Keratinocyte (primary cell): ENCODE measurements at regions not wholly inside any gene's neighbourhood (a gene's known extent, or its start where the extent isn't known, plus 50 kb on each side); places are given as distances from the start of the nearest gene placed in this dataset.

ENCODE experiments used
- DNase-seq: peaks from one replicate; pipeline ENCODE4 v3.0.0-alpha.2; 2011; ENCODE audit warnings: low read depth, missing footprints, low spot score
- FAIRE-seq: peaks from 2 replicates; lab custom pipeline; 2011; peaks lifted over from hg19 to GRCh38; lab: Jason Lieb, UNC
- H2AFZ ChIP-seq: 2 replicates; pipeline ENCODE4 v1.6.0; 2012; ENCODE audit warnings: low read length, control low read depth, inconsistent platforms; ENCODE audit not compliant: control insufficient read depth
- H3K27ac ChIP-seq: 2 replicates; pipeline ENCODE4 v1.5.1; 2011; ENCODE audit warnings: low read length; ENCODE audit not compliant: control insufficient read depth, insufficient read depth
- H3K27me3 ChIP-seq: 3 replicates; pipeline ENCODE4 v1.6.0; 2011; ENCODE audit warnings: low read length; ENCODE audit not compliant: control insufficient read depth, insufficient read depth; ENCODE audit errors: extremely low read depth
- H3K36me3 ChIP-seq, 2 experiments: 2 replicates in 1 of 2; 3 replicates in 1 of 2; pipeline ENCODE4 v1.5.1; 2011; ENCODE audit warnings: low read length in 2 of 2, mild to moderate bottlenecking in 1 of 2; ENCODE audit not compliant: control insufficient read depth in 2 of 2, insufficient read depth in 2 of 2; ENCODE audit errors: extremely low read depth in 1 of 2
- H3K4me1 ChIP-seq: 3 replicates; pipeline ENCODE4 v1.5.1; 2011; ENCODE audit warnings: low read length; ENCODE audit not compliant: control insufficient read depth, insufficient read depth; ENCODE audit errors: extremely low read depth
- H3K4me2 ChIP-seq: 3 replicates; pipeline ENCODE4 v1.6.0; 2011; ENCODE audit warnings: low read depth, low read length; ENCODE audit not compliant: control insufficient read depth, insufficient read depth; ENCODE audit errors: extremely low read depth
- H3K4me3 ChIP-seq, 3 experiments: fragments of 200-600 bp in 1 of 3; sonication (generic) in 1 of 3; 2 replicates in 2 of 3; 3 replicates in 1 of 3; pipeline ENCODE4 v1.5.1; 2011 to 2016; ENCODE audit warnings: low read length in 3 of 3, mild to moderate bottlenecking in 3 of 3, control low read depth in 2 of 3, inconsistent platforms in 1 of 3, low read depth in 1 of 3, mixed read lengths in 1 of 3, mixed run types in 1 of 3, moderate library complexity in 1 of 3; ENCODE audit not compliant: control insufficient read depth in 2 of 3, insufficient read depth in 2 of 3; ENCODE audit errors: extremely low read depth in 1 of 3
- H3K79me2 ChIP-seq: 2 replicates; pipeline ENCODE4 v1.6.0; 2012; ENCODE audit warnings: low read length; ENCODE audit not compliant: control insufficient read depth, insufficient read depth
- H3K9ac ChIP-seq: 3 replicates; pipeline ENCODE4 v1.6.0; 2011; ENCODE audit warnings: low read length; ENCODE audit not compliant: control insufficient read depth, insufficient read depth; ENCODE audit errors: extremely low read depth
- H3K9me1 ChIP-seq: 3 replicates; pipeline ENCODE4 v1.6.0; 2011; ENCODE audit warnings: low read length; ENCODE audit not compliant: control insufficient read depth, insufficient read depth; ENCODE audit errors: extremely low read depth
- H3K9me3 ChIP-seq: 2 replicates; pipeline ENCODE4 v1.5.1; 2012; ENCODE audit warnings: low read depth, low read length; ENCODE audit not compliant: control insufficient read depth
- H4K20me1 ChIP-seq: 3 replicates; pipeline ENCODE4 v1.6.0; 2011; ENCODE audit warnings: low read length; ENCODE audit not compliant: control insufficient read depth, insufficient read depth; ENCODE audit errors: extremely low read depth
- EZH2 ChIP-seq: IDR thresholded peaks from one replicate; pipeline ENCODE4 v1.6.1; 2012; ENCODE audit warnings: inconsistent platforms, mild to moderate bottlenecking, low read length, moderate library complexity
- dilution Hi-C: fragments of 300-500 bp; cut with MboI; formaldehyde crosslinking; loops from one replicate; pipeline ENCODE4 v1.7.0; 2020; ENCODE audit warnings: low sequenced_read_pairs; ENCODE audit not compliant: extremely low pct_ligation_motif_present
- TF ChIP-seq, protein P1 (sequence below), 3 experiments: IDR thresholded peaks in 1 of 3; conservative IDR thresholded peaks in 1 of 3; optimal IDR thresholded peaks in 1 of 3; 2 replicates in 2 of 3; 3 replicates in 1 of 3; pipeline versions ENCODE3 to v1.5.1; 2011; ENCODE audit warnings: low read length in 3 of 3, mild to moderate bottlenecking in 3 of 3, moderate library complexity in 2 of 3, control low read depth in 1 of 3, inconsistent platforms in 1 of 3; ENCODE audit not compliant: insufficient read depth in 2 of 3; ENCODE audit errors: extremely low read depth in 1 of 3

DNA sequence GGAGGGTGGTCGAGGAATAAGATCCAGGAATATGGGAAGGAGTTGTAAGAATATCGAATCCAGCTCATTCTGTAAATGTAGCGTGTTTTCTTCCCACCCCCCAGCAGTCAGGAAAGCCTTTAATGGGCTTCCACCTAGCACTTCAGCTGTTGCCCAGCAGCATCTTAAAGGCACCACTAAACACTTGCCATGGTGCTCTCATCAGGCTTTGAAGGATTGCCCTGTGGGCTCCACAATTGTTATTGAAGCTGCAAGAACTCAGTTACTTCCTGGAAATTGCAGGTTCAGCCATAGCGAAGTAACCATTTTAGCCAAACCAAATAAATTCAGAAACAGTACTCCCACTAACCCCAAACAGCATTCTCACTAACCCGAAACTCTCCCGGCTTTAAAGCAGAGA, 511.2 kb downstream of the PLPP3 start:
- dilution Hi-C loops: no loop called here
- H3K9me3 ChIP-seq: no peaks in the 10 kb centered on the region
- H3K79me2 ChIP-seq: no peaks in the 10 kb centered on the region
- DNase-seq (no peak), FAIRE-seq (peak; percentile 17)
- no peaks in the 10 kb centered on the region for H3K27me3 ChIP-seq
- peaks cover 36% of the 10 kb centered on the region for H3K4me1 ChIP-seq
- no peak for TF ChIP-seq EZH2
- TF ChIP-seq, protein P1, sequence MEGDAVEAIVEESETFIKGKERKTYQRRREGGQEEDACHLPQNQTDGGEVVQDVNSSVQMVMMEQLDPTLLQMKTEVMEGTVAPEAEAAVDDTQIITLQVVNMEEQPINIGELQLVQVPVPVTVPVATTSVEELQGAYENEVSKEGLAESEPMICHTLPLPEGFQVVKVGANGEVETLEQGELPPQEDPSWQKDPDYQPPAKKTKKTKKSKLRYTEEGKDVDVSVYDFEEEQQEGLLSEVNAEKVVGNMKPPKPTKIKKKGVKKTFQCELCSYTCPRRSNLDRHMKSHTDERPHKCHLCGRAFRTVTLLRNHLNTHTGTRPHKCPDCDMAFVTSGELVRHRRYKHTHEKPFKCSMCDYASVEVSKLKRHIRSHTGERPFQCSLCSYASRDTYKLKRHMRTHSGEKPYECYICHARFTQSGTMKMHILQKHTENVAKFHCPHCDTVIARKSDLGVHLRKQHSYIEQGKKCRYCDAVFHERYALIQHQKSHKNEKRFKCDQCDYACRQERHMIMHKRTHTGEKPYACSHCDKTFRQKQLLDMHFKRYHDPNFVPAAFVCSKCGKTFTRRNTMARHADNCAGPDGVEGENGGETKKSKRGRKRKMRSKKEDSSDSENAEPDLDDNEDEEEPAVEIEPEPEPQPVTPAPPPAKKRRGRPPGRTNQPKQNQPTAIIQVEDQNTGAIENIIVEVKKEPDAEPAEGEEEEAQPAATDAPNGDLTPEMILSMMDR (optimal IDR thresholded peaks at IDR 0.05 in 1 of 3, IDR thresholded peaks at IDR 0.05 in 1 of 3, conservative IDR thresholded peaks at IDR 0.05 in 1 of 3; ENCODE audit: extremely low read depth in 1 of 3, insufficient read depth in 2 of 3, low read length in 3 of 3): no peak
- no peaks in the 10 kb centered on the region for H4K20me1 ChIP-seq
- H3K9ac ChIP-seq: no peak overlapping the region
- peak overlapping the region; percentile 25 for H2AFZ ChIP-seq
- no peaks in the 10 kb centered on the region for H3K9me1 ChIP-seq
- no peaks in the 10 kb centered on the region for H3K36me3 ChIP-seq
- no peak overlapping the region for H3K4me2 ChIP-seq
- H3K4me3 ChIP-seq: no peak overlapping the region
- H3K27ac ChIP-seq: no peak overlapping the region

DNA sequence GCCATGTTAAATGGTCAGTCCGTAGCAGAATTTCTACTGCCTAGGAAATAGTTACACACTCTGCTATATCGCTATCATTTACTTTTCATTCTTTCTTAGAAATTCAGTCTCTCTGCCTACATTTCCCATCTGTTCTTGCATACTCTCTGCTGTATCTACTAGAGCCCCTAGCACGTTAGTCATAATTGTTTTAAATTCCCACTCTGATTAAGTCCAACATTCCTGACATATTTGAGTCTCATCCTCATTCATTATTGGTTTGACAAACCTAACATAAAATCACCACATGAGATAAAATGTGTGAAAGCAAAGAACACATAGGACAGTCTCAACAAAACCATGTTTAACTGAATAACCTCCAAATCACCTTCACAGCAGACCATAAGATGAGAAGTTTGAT, 513.6 kb downstream of the PLPP3 start:
- Histone ChIP-seq H4K20me1 (no peaks in the 10 kb centered on the region), H3K4me2 (no peak overlapping the region), H3K9me3 (no peaks in the 10 kb centered on the region), H3K36me3 (no peaks in the 10 kb centered on the region), H3K27ac (no peak overlapping the region), H3K4me1 (peaks cover 44% of the 10 kb centered on the region), H3K79me2 (no peaks in the 10 kb centered on the region), H3K4me3 (no peak overlapping the region), H3K9ac (no peak overlapping the region), H3K9me1 (no peaks in the 10 kb centered on the region), H2AFZ (no peak overlapping the region), H3K27me3 (no peaks in the 10 kb centered on the region)
- FAIRE-seq: peak; percentile 59
- dilution Hi-C loops: no loop called here
- TF ChIP-seq, protein P1 (optimal IDR thresholded peaks at IDR 0.05 in 1 of 3, IDR thresholded peaks at IDR 0.05 in 1 of 3, conservative IDR thresholded peaks at IDR 0.05 in 1 of 3; ENCODE audit: extremely low read depth in 1 of 3, insufficient read depth in 2 of 3, low read length in 3 of 3): no peak
- TF ChIP-seq EZH2: no peak
- no peak for DNase-seq
